Right atrium auricular region (tissue), 2 donors: ENCODE measurements at regions not wholly inside any gene's neighbourhood (a gene's known extent, or its start where the extent isn't known, plus 50 kb on each side); places are given as distances from the start of the nearest gene placed in this dataset.

ENCODE experiments used
- DNase-seq: peaks from one replicate; pipeline ENCODE4 v3.0.0-alpha.2; 2019; ENCODE audit warnings: low spot score
- H3K27ac ChIP-seq, 2 donors: fragments of 200-600 bp; sonication (generic); 1 replicate in 1 of 2; 2 replicates in 1 of 2; pipeline ENCODE4 v1.5.1; 2016 to 2019
- H3K27me3 ChIP-seq, 2 donors: fragments of 200-600 bp; sonication (generic); one replicate each; pipeline versions ENCODE4 v1.5.1 to v1.6.0; 2017 to 2019
- H3K36me3 ChIP-seq: fragments of 200-600 bp; sonication (generic); one replicate; pipeline ENCODE4 v1.5.1; 2016
- H3K4me1 ChIP-seq, 2 donors: fragments of 200-600 bp; sonication (generic); one replicate each; pipeline versions ENCODE4 v1.5.1 to v1.6.0; 2017 to 2019
- H3K4me3 ChIP-seq, 2 donors: fragments of 200-600 bp; sonication (generic); 1 replicate in 1 of 2; 2 replicates in 1 of 2; pipeline ENCODE4 v1.5.1; 2017 to 2019; ENCODE audit warnings: mild to moderate bottlenecking in 1 of 2, moderate library complexity in 1 of 2
- H3K9me3 ChIP-seq, 2 donors: fragments of 200-600 bp; sonication (generic); one replicate each; pipeline ENCODE4 v1.5.1; 2019
- TF ChIP-seq, protein P1 (sequence below), 2 donors: fragments of 200-600 bp; sonication (generic); IDR thresholded peaks; one replicate each; pipeline ENCODE4 v1.5.1; 2019; ENCODE audit warnings: antibody characterized with exemption in 2 of 2

DNA sequence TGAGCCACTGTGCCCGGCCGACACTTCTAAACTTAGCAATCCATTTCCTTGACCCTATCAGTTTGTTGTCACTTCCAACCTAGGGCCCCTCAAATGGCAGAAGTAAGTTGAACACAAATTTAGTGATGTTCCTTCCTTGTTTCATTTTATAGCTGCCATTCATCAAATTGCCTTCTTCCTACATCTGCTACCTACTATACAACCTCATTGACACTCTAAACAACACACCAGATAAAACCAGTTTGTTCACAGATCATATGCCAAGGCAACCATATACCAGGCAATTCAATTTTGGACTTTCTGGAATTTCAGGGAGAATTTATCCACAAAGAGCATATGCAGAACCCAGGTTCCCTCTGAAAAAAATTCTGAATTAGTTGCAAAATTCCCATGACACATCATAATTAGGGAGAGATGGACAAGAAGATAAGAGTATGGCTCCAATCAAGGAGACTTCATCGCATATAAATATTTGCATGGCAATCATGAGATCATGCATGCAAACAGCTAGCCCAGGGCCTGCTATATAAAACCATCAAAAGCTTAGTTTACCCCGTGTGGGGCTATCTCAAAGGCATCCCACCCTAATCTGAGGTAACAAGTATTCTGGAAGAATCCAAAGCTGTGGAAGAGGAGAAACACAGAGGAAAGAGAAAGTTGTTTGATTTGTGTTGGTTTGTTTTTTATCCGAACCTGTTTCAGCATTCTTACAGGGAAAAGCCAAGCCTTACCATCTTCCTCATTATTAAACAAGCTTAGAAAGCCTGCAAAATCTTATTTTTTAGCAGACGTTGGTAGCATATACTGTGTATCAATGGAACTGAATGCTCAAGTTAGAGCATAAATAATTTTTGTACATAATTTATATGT is 132.8 kb upstream of the TNFAIP3 start:
- H3K9me3 ChIP-seq: no peaks in the 10 kb centered on the region
- H3K27ac ChIP-seq: no peak overlapping the region
- H3K27me3 ChIP-seq: no peaks in the 10 kb centered on the region
- H3K4me1 ChIP-seq: peaks cover 0 to 3% of the 10 kb centered on the region in 2 donors
- H3K4me3 ChIP-seq: no peak overlapping the region
- TF ChIP-seq, protein P1, sequence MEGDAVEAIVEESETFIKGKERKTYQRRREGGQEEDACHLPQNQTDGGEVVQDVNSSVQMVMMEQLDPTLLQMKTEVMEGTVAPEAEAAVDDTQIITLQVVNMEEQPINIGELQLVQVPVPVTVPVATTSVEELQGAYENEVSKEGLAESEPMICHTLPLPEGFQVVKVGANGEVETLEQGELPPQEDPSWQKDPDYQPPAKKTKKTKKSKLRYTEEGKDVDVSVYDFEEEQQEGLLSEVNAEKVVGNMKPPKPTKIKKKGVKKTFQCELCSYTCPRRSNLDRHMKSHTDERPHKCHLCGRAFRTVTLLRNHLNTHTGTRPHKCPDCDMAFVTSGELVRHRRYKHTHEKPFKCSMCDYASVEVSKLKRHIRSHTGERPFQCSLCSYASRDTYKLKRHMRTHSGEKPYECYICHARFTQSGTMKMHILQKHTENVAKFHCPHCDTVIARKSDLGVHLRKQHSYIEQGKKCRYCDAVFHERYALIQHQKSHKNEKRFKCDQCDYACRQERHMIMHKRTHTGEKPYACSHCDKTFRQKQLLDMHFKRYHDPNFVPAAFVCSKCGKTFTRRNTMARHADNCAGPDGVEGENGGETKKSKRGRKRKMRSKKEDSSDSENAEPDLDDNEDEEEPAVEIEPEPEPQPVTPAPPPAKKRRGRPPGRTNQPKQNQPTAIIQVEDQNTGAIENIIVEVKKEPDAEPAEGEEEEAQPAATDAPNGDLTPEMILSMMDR (IDR thresholded peaks at IDR 0.05): no peak
- no peaks in the 10 kb centered on the region for H3K36me3 ChIP-seq
- DNase-seq: no peak

DNA sequence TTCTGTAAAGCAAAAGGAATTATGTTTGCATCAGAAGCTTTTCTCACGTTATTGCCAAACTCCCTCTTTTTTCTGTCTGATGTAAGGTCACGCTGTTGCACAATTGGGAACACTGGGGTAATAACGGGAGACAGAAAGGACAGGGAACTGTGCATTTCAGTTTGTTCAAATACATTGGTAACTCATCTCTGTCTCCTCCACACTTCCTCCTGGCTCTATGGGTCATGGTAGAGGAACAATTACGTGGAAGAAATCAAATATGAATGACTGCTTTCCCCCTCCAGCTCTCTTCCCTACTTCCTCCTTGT is 132.2 kb upstream of the TNFAIP3 start:
- Histone ChIP-seq H3K27ac (no peak overlapping the region), H3K36me3 (no peaks in the 10 kb centered on the region), H3K4me3 (no peak overlapping the region), H3K27me3 (no peaks in the 10 kb centered on the region), H3K4me1 (no peaks in the 10 kb centered on the region), H3K9me3 (no peaks in the 10 kb centered on the region)
- no peak for DNase-seq
- TF ChIP-seq, protein P1 (IDR thresholded peaks at IDR 0.05): no peak

DNA sequence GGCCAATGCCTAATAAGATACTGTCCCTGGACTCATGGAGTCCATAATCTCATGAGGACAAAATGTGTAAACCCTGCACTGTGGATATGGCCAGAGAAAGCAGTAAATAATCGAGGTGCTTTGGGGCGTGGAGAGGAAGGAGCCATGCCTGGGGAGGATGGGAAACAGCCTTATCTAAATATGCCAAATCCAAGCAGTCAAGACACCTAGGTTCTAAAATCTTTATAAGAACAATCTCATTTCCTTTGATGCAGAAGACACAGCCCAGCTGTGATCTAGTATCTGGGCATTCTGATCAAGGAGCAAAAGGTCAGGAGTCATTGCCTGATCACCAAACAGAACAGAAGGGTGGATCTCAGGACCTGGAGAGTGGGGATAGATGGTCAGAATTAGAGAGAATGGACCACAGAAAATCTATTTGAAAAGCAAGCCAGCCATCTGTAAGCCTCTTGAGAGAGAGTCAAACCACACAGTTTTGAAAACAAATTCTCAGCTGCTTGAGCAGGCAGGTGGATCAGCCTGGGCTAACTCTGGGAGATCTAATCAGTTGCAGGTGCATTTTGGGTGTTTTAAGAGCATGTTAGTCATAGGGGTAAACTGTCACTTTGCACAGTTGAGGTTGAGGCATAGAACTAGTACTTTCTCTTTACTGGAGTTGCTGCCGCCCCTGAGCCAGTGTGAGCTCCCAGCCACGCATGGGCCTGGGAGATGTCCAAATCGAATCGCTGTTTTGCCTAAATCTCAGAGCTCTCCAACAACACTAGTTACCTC is 130.8 kb upstream of the TNFAIP3 start:
- DNase-seq: no peak
- Histone ChIP-seq H3K27ac (no peak overlapping the region), H3K9me3 (no peaks in the 10 kb centered on the region), H3K27me3 (no peaks in the 10 kb centered on the region), H3K4me3 (no peak overlapping the region), H3K4me1 (no peaks in the 10 kb centered on the region), H3K36me3 (no peaks in the 10 kb centered on the region)
- TF ChIP-seq, protein P1 (IDR thresholded peaks at IDR 0.05): no peak

DNA sequence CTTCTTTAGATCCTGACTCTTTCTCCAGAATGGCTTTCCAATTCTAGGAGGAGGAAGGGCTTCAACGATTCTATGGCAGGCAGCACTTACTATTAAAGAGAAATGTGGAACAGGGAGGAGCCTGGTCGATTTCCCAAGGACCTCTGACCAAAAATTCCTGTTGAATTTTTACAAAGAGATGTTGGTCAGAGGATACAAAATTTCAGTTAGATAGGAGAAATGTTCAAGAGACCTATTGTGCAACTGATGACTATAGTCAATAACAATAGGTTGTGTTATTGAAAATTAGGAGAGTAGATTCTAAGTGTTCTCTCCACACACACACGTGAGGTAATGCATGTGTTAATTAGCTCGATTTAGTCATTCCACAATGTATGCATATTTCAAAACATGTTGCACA is 130.1 kb upstream of the TNFAIP3 start:
- no peak for DNase-seq
- TF ChIP-seq, protein P1 (IDR thresholded peaks at IDR 0.05): no peak
- Histone ChIP-seq H3K9me3 (no peaks in the 10 kb centered on the region), H3K4me3 (no peak overlapping the region), H3K36me3 (no peaks in the 10 kb centered on the region), H3K27me3 (no peaks in the 10 kb centered on the region), H3K27ac (no peak overlapping the region), H3K4me1 (no peaks in the 10 kb centered on the region)

DNA sequence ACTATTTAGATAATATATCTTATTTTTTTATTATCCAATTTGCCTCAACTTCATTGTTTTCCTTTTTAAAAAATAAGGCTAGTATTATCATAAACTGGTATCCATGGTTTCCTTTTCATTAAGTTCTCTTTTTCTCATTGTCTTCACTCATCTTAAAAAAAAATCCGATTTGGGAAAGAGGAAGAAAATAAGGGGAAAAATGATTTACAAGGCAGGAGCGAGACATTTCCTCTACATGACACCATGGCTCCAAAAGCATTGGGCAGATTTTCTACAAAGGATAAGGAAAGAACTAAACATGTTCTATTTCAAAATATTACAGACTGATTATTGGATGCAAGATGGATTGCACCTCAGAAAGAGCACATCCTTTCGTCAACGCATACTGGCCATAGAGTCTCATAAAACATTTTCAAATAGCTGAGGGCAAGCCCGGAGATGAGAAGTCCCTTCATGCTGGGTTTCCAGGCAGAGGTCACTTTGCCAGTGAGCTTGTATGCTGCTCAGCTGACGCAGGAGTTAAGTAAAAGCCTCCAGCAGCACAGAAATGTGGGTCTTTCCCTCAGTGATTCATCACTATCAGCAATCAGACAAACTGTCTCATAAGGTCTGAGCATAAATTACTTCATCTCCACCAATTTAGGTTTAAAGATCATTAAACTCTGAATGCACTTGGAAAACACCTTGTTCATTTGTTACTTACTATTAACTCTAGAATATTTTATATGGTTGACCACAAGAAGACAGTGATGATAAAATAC is 129.0 kb upstream of the TNFAIP3 start:
- TF ChIP-seq, protein P1 (IDR thresholded peaks at IDR 0.05): no peak
- H3K4me3 ChIP-seq: no peak overlapping the region
- H3K27me3 ChIP-seq: no peaks in the 10 kb centered on the region
- H3K36me3 ChIP-seq: no peaks in the 10 kb centered on the region
- no peaks in the 10 kb centered on the region for H3K4me1 ChIP-seq
- H3K9me3 ChIP-seq: no peaks in the 10 kb centered on the region
- no peak for DNase-seq
- no peak overlapping the region for H3K27ac ChIP-seq
